Ishikawa (cell line): ENCODE measurements at regions not wholly inside any gene's neighbourhood (a gene's known extent, or its start where the extent isn't known, plus 50 kb on each side); places are given as distances from the start of the nearest gene placed in this dataset.

Experiments used
- CEBPB ChIP-seq: IDR thresholded peaks from 2 replicates; pipeline ENCODE4 v1.6.1; 2012
- CREB1 ChIP-seq: IDR thresholded peaks from 2 replicates; pipeline ENCODE4 v1.6.1; 2012; ENCODE audit warnings: low read depth
- EGR1 ChIP-seq: IDR thresholded peaks from 2 replicates; pipeline ENCODE4 v1.6.1; 2012
- EP300 ChIP-seq: IDR thresholded peaks from 2 replicates; pipeline ENCODE4 v1.6.1; 2012; ENCODE audit warnings: borderline replicate concordance
- FOXM1 ChIP-seq: IDR thresholded peaks from 2 replicates; pipeline ENCODE4 v1.6.1; 2012; ENCODE audit warnings: low read depth, borderline replicate concordance
- NFIC ChIP-seq: IDR thresholded peaks from 2 replicates; pipeline ENCODE4 v1.6.1; 2012
- RAD21 ChIP-seq: IDR thresholded peaks from 2 replicates; pipeline ENCODE4 v1.6.1; 2012; ENCODE audit warnings: low read depth
- TAF1 ChIP-seq: IDR thresholded peaks from 2 replicates; pipeline ENCODE4 v1.6.1; 2012; ENCODE audit warnings: low read depth, mild to moderate bottlenecking
- TCF12 ChIP-seq: IDR thresholded peaks from 2 replicates; pipeline ENCODE4 v1.6.1; 2012; ENCODE audit warnings: low read depth
- TEAD4 ChIP-seq: IDR thresholded peaks from 2 replicates; pipeline ENCODE4 v1.6.1; 2012
- YY1 ChIP-seq: IDR thresholded peaks from 2 replicates; pipeline ENCODE4 v1.6.1; 2012; ENCODE audit warnings: low read depth
- ZBTB7A ChIP-seq: IDR thresholded peaks from 2 replicates; pipeline ENCODE4 v1.6.1; 2012; ENCODE audit warnings: low read depth
- TF ChIP-seq, protein P1 (sequence below): IDR thresholded peaks from 2 replicates; pipeline ENCODE4 v1.6.1; 2012
- TF ChIP-seq, protein P2 (sequence below): IDR thresholded peaks from 2 replicates; pipeline ENCODE4 v1.6.1; 2012
- TF ChIP-seq, protein P3 (sequence below): IDR thresholded peaks from 2 replicates; pipeline ENCODE4 v1.6.1; 2012; ENCODE audit warnings: low read depth, mild to moderate bottlenecking

DNA sequence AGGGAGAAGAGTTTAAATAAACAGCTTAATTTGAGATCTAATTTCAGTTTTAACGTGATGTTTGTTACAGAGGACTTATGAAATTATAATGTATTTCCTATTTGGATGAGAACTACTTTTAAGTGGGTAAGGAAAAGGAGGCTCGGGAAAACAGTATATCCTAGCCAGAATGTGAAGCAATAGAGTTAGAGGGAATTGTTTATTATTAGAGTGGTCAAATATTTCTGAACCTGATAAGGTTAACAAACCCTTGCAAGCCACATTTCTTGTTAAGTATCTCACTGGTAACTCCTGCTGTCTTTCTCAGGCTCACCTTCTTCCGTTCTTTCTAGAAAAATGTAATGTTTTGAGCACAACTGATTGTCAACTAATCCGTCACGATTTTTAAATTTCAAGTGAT lies 335.1 kb upstream of the MBL2 start:
- TF ChIP-seq EGR1: no peak
- TF ChIP-seq, protein P1, sequence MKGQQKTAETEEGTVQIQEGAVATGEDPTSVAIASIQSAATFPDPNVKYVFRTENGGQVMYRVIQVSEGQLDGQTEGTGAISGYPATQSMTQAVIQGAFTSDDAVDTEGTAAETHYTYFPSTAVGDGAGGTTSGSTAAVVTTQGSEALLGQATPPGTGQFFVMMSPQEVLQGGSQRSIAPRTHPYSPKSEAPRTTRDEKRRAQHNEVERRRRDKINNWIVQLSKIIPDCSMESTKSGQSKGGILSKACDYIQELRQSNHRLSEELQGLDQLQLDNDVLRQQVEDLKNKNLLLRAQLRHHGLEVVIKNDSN: no peak
- no peak for TF ChIP-seq TEAD4
- TF ChIP-seq RAD21: no peak

DNA sequence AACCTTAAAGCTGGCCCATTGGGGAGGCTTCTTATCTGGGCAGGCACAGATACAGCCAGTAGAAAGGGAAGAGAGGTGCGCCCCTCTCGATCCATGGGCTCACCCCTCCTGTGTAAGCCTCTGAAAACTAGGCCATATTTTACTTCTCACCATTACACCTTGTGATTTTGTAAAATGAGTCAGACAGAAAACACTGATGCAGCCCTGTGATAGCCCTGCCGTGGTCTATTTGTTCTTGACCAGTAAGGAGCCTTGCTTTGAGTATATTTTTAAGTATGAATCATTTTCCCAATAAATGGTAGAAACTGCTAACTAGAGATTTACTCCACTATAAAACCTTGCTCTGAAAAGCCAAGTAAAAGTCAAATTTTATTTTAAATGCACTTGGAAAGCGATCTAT lies 329.8 kb upstream of the MBL2 start:
- TF ChIP-seq ZBTB7A (no peak), CREB1 (no peak), YY1 (no peak), EP300 (no peak), TAF1 (no peak), RAD21 (no peak), TEAD4 (no peak), EGR1 (no peak), NFIC (no peak), TCF12 (no peak), FOXM1 (no peak), CEBPB (no peak)
- TF ChIP-seq, protein P2, sequence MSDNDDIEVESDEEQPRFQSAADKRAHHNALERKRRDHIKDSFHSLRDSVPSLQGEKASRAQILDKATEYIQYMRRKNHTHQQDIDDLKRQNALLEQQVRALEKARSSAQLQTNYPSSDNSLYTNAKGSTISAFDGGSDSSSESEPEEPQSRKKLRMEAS: no peak
- TF ChIP-seq, protein P1: no peak
- TF ChIP-seq, protein P3, sequence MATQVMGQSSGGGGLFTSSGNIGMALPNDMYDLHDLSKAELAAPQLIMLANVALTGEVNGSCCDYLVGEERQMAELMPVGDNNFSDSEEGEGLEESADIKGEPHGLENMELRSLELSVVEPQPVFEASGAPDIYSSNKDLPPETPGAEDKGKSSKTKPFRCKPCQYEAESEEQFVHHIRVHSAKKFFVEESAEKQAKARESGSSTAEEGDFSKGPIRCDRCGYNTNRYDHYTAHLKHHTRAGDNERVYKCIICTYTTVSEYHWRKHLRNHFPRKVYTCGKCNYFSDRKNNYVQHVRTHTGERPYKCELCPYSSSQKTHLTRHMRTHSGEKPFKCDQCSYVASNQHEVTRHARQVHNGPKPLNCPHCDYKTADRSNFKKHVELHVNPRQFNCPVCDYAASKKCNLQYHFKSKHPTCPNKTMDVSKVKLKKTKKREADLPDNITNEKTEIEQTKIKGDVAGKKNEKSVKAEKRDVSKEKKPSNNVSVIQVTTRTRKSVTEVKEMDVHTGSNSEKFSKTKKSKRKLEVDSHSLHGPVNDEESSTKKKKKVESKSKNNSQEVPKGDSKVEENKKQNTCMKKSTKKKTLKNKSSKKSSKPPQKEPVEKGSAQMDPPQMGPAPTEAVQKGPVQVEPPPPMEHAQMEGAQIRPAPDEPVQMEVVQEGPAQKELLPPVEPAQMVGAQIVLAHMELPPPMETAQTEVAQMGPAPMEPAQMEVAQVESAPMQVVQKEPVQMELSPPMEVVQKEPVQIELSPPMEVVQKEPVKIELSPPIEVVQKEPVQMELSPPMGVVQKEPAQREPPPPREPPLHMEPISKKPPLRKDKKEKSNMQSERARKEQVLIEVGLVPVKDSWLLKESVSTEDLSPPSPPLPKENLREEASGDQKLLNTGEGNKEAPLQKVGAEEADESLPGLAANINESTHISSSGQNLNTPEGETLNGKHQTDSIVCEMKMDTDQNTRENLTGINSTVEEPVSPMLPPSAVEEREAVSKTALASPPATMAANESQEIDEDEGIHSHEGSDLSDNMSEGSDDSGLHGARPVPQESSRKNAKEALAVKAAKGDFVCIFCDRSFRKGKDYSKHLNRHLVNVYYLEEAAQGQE: no peak

DNA sequence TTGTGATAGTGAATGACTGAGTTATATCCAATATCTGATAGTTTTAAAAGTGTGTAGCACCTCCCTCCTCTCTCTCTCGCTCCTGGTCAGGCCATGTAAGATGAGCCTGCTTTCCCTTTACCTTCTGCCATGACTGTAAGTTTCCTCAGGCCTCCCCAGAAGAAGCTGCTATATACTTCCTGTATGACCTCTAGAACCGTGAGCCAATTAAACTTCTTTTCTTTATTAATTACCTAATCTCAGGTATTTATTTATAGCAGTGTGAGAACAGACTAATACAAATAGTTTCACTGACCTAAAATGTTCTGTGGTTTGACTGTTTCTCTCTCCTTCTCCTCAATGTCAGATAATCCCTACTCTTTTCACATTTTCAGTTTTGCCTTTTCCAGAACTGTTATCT lies 321.3 kb upstream of the MBL2 start:
- TF ChIP-seq FOXM1 (no peak), NFIC (no peak), EGR1 (no peak), CEBPB (no peak), TAF1 (no peak), ZBTB7A (no peak), EP300 (no peak), YY1 (no peak), RAD21 (no peak), CREB1 (no peak)

DNA sequence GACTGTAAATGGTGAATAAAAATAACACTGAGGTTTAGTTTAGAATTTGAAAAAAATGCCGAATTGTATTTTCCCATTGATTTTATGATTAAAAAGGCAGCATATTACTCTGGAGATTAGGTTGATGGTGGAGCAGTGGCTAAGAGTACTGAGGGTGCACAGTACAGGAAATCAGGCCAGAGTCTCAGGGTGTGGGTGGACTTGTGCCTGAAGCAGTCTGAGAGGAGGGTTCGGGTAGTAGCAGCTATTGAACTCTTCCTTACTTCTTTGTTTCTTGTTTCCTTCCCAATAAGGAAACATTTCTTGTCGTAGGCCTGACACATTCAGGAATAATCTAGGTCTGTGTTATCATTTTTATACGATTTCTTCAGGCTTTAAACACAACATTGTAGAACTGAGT lies 319.0 kb upstream of the MBL2 start:
- TF ChIP-seq CEBPB (no peak), RAD21 (no peak), TCF12 (no peak), NFIC (no peak), ZBTB7A (no peak), EP300 (no peak), TEAD4 (no peak), CREB1 (no peak)

DNA sequence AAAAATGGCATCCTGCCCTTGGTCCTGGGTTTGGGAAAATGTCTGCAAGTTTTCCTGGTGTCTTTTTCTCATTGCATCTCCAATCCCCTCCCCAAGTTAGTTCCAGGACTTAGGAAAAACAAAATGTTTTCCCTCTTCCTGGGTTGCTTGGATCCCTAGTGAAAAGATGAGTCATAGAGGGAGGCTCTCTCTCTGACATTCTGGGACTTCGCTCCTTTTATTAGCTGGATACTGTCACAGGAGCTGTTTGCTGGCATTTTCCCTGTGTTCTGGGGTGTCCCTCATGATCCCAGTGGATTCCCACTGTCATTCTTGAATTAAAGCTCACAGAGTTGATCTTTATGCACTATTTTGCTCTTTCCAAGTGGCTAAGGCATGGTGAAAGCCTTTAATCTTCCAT lies 316.4 kb upstream of the MBL2 start:
- TF ChIP-seq FOXM1 (no peak), CEBPB (no peak), TEAD4 (no peak), RAD21 (no peak), NFIC (no peak), EP300 (no peak), EGR1 (no peak), CREB1 (no peak), TAF1 (no peak), YY1 (no peak), TCF12 (no peak), ZBTB7A (no peak)
- TF ChIP-seq, protein P1: no peak
- TF ChIP-seq, protein P3: no peak
- TF ChIP-seq, protein P2: no peak

DNA sequence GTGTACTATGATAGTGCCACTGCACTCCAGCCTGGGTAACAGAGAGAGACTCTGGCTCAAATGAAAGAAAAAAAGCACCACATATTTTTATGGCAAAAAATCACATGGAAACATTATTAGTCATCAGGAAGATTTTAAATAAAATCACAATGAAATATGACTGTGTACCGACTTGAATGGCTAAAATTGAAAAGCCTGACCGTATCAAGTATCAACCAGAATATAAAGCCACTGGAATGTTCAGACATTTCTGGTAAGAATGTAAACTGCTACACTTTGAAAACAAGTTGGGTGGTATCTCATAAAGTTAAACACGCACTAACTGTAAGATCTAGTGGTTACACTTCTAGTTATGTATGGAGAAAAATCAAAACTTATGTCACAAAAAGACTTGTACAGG lies 306.7 kb upstream of the MBL2 start:
- TF ChIP-seq TCF12: no peak
- no peak for TF ChIP-seq CEBPB
- TF ChIP-seq, protein P2: no peak
- no peak for TF ChIP-seq EP300
- TF ChIP-seq TAF1: no peak
- TF ChIP-seq ZBTB7A: no peak
- no peak for TF ChIP-seq EGR1
- TF ChIP-seq FOXM1: no peak
- TF ChIP-seq, protein P1: no peak
- no peak for TF ChIP-seq YY1
- TF ChIP-seq, protein P3: no peak
- TF ChIP-seq NFIC: no peak
- no peak for TF ChIP-seq RAD21
- no peak for TF ChIP-seq CREB1
